ENCODE measurements at regions not wholly inside any gene's neighbourhood (a gene's known extent, or its start where the extent isn't known, plus 50 kb on each side); places are given as distances from the start of the nearest gene placed in this dataset.

DNA sequence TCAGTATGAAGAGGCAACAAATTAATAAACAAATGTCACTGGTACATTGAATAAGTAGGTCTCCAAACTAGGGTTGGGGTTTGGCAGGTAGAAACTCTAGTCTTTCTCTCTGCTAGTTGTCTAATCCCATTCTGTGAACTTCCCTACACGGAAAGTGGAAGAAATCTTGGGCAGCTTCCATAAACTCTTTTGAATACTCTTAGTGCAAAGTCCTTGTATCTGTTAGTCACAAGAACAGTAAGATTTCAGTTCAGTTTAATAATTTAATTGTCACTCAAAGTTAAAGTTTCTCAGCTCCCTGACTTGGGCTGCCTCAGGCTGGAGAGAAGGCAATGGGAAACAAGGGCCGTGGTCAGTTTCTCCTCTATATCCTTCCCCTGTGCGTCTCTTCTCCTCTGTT is 135.4 kb upstream of the MDM1 start:
- Histone ChIP-seq H3K36me3 (ENCODE audit: insufficient read depth) (no peaks in the 10 kb centered on the region), H3K4me1 (ENCODE audit: insufficient read depth) (no peaks in the 10 kb centered on the region), H3K4me3 (ENCODE audit: low read depth, low read length) (no peak overlapping the region), H3K27ac (ENCODE audit: low read depth) (no peak overlapping the region)
- 91% methylated on average over 3 of the region's 3 CpGs for WGBS
- no peak for DNase-seq (ENCODE audit: extremely low spot score)

- 93% methylated on average over 2 of the region's 2 CpGs for WGBS
- no peaks in the 10 kb centered on the region for H3K36me3 ChIP-seq (ENCODE audit: insufficient read depth)
- DNase-seq (ENCODE audit: extremely low spot score): no peak
- H3K27ac ChIP-seq (ENCODE audit: low read depth): no peak overlapping the region
- no peaks in the 10 kb centered on the region for H3K4me1 ChIP-seq (ENCODE audit: insufficient read depth)
- H3K4me3 ChIP-seq (ENCODE audit: low read depth, low read length): no peak overlapping the region
These were observed 135.9 kb upstream of the MDM1 start for GRCh38 chr12:68468036-68468435.

- no peak for DNase-seq (ENCODE audit: extremely low spot score)
- Histone ChIP-seq H3K27ac (ENCODE audit: low read depth) (no peak overlapping the region), H3K4me1 (ENCODE audit: insufficient read depth) (no peaks in the 10 kb centered on the region), H3K36me3 (ENCODE audit: insufficient read depth) (no peaks in the 10 kb centered on the region), H3K4me3 (ENCODE audit: low read depth, low read length) (no peak overlapping the region)
- WGBS: 94% methylated on average over 3 of the region's 3 CpGs
These were observed 137.0 kb upstream of the MDM1 start for GRCh38 chr12:68469113-68469512.

- Histone ChIP-seq H3K4me1 (ENCODE audit: insufficient read depth) (no peaks in the 10 kb centered on the region), H3K36me3 (ENCODE audit: insufficient read depth) (no peaks in the 10 kb centered on the region), H3K4me3 (ENCODE audit: low read depth, low read length) (no peak overlapping the region), H3K27ac (ENCODE audit: low read depth) (no peak overlapping the region)
- DNase-seq (ENCODE audit: extremely low spot score): no peak
- WGBS: 98% methylated on average over 3 of the region's 3 CpGs
These were observed 138.6 kb upstream of the MDM1 start for GRCh38 chr12:68470664-68471328.

DNA sequence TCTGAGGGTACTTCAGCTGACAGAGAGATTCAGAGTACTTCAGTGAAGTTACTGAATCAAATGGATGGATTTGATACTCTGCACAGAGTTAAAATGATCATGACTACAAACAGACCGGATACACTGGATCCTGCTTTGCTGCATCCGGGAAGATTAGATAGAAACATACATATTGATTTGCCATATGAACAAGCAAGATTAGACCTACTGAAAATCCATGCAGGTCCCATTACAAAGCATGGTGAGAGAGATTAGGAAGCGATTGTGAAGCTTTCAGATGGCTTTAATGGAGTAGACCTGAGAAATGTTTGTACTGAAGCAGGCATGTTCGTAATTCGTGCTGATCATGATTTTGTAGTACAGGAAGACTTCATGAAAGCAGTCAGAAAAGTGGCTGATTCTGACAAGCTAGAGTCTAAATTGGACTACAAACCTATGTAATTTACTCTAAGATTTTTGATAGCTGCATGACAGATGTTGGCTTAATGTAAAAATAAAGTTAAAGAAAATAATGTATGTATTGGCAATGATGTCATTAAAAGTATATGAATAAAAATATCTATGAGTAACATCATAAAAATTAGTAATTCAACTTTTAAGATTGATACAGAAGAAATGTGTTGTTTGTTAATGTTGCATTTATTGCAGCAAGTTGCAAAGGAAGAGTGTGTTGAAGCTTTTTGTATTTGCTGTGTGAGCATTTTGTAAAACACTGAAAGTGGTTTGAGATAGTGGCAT is 136.1 kb upstream of the RAP1B start:
- Histone ChIP-seq H3K4me3 (ENCODE audit: low read depth, low read length) (no peak overlapping the region), H3K36me3 (ENCODE audit: insufficient read depth) (no peaks in the 10 kb centered on the region), H3K27ac (ENCODE audit: low read depth) (no peak overlapping the region), H3K4me1 (ENCODE audit: insufficient read depth) (no peaks in the 10 kb centered on the region)
- no peak for DNase-seq (ENCODE audit: extremely low spot score)
- 93% methylated on average over 5 of the region's 5 CpGs for WGBS

DNA sequence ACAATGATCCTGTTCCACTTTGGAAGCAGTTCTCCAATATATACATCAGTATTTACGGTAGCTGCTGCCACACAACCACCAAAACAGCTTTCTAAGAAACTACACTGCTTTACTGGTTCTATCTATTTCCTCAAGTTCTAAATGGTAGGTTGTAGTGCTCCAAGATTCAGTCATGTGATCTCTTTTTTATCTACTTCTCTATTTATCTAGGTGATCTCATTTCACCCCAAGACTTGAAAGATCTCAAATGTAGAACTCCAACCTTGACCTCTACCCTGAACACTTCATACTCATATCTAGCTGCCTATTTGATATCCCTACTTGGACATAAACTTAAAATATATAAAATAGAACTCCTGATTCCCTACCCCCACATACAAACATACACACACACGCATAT is 133.9 kb upstream of the RAP1B start:
- WGBS: 98% methylated on average over 2 of the region's 2 CpGs
- H3K27ac ChIP-seq (ENCODE audit: low read depth): no peak overlapping the region
- no peak for DNase-seq (ENCODE audit: extremely low spot score)

GRCh38 chr12:68477261-68477772 is 133.4 kb upstream of the RAP1B start:
- no peak overlapping the region for H3K27ac ChIP-seq (ENCODE audit: low read depth)
- no peaks in the 10 kb centered on the region for H3K4me1 ChIP-seq (ENCODE audit: insufficient read depth)
- 86% methylated on average over 3 of the region's 3 CpGs for WGBS
- no peaks in the 10 kb centered on the region for H3K36me3 ChIP-seq (ENCODE audit: insufficient read depth)
- no peak for DNase-seq (ENCODE audit: extremely low spot score)
- no peak overlapping the region for H3K4me3 ChIP-seq (ENCODE audit: low read depth, low read length)

More for the DNA sequence above, 133.9 kb upstream of the RAP1B start:
- no peaks in the 10 kb centered on the region for H3K36me3 ChIP-seq (ENCODE audit: insufficient read depth)
- no peak overlapping the region for H3K4me3 ChIP-seq (ENCODE audit: low read depth, low read length)
- H3K4me1 ChIP-seq (ENCODE audit: insufficient read depth): no peaks in the 10 kb centered on the region

- H3K4me1 ChIP-seq (ENCODE audit: insufficient read depth): no peaks in the 10 kb centered on the region
- H3K36me3 ChIP-seq (ENCODE audit: insufficient read depth): no peaks in the 10 kb centered on the region
- 95% methylated on average over 5 of the region's 5 CpGs for WGBS
- no peak overlapping the region for H3K27ac ChIP-seq (ENCODE audit: low read depth)
- H3K4me3 ChIP-seq (ENCODE audit: low read depth, low read length): no peak overlapping the region
- no peak for DNase-seq (ENCODE audit: extremely low spot score)
These were observed 132.8 kb upstream of the RAP1B start for GRCh38 chr12:68477906-68478305.

GRCh38 chr12:68478516-68479260 is 132.0 kb upstream of the RAP1B start:
- DNase-seq (ENCODE audit: extremely low spot score): no peak
- no peak overlapping the region for H3K27ac ChIP-seq (ENCODE audit: low read depth)
- no peaks in the 10 kb centered on the region for H3K4me1 ChIP-seq (ENCODE audit: insufficient read depth)
- 87% methylated on average over 1 of the region's 1 CpG for WGBS
- no peak overlapping the region for H3K4me3 ChIP-seq (ENCODE audit: low read depth, low read length)
- no peaks in the 10 kb centered on the region for H3K36me3 ChIP-seq (ENCODE audit: insufficient read depth)

DNA sequence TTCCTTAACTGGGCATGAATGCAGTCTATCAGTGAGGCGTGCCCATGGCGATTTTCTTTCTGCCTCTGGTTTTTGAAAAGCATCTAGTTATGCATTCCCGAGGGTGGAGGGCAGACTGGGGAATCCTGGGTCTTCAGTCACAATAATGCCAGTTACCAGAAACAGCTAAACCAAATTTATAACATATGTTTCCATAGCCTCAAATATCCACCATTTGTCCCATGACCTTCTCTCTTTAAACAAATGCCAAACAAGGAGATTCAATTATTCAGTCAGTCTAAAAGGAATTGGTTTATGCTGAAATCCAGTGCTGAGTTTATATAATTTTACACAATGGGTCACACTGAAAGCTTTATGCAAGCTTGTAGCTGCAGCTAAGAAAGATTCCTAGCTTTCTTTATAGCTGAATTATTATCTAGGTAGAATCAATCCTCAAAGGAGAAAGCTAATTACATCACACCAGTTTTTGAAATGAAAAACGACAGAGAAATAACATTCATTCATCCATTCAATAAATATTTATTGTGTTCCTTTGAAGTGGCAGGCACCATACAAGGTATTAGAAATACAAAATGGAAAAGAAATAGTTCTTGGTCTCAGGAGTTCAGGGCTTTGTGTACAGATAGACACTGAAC is 131.3 kb upstream of the RAP1B start:
- no peaks in the 10 kb centered on the region for H3K36me3 ChIP-seq (ENCODE audit: insufficient read depth)
- DNase-seq (ENCODE audit: extremely low spot score): no peak
- WGBS: 31% methylated on average over 4 of the region's 4 CpGs

DNA sequence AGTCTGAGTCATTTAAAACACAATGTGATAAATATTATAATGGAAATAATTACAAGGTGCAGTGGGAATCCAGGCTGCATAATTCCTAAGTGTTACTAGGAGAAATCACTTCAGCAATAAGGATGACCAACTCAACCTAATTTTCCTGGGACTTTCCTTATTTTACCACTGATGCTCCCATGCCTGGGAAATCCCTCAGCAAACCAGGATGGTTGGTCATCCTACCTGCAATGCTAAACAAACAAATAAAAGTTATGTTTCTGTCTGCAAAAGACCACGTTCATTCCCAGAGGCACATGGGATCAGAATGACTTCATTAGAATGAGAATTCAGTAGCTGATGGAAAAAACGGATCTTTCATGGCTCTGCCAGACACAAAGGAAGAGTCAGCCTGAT is 130.8 kb upstream of the RAP1B start:
- no peak for DNase-seq (ENCODE audit: extremely low spot score)
- Histone ChIP-seq H3K4me1 (ENCODE audit: insufficient read depth) (no peaks in the 10 kb centered on the region), H3K4me3 (ENCODE audit: low read depth, low read length) (no peak overlapping the region), H3K36me3 (ENCODE audit: insufficient read depth) (no peaks in the 10 kb centered on the region), H3K27ac (ENCODE audit: low read depth) (no peak overlapping the region)
- WGBS: 54% methylated on average over 2 of the region's 2 CpGs

More for the DNA sequence above, 131.3 kb upstream of the RAP1B start:
- H3K4me3 ChIP-seq (ENCODE audit: low read depth, low read length): no peak overlapping the region
- no peak overlapping the region for H3K27ac ChIP-seq (ENCODE audit: low read depth)
- no peaks in the 10 kb centered on the region for H3K4me1 ChIP-seq (ENCODE audit: insufficient read depth)

DNA sequence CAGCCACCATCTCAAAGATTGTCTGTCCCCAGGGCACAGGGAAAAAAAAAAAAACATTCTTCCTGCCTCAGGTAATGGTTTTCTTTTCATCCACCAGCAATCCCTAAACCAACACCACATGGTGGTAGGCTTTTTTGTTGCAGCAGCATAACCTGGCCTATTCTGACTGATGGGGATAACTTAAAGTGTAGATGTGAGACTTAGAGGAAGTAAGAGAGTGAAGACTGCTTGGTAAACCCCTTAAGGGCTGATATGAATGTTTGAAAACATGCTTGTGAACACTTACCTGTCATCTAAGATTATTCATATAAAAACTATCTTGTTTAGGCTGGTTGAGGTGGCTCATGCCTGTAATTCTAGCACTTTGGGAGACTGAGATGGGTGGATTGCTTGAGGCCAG is 130.2 kb upstream of the RAP1B start:
- Histone ChIP-seq H3K4me1 (ENCODE audit: insufficient read depth) (no peaks in the 10 kb centered on the region), H3K4me3 (ENCODE audit: low read depth, low read length) (no peak overlapping the region), H3K27ac (ENCODE audit: low read depth) (no peak overlapping the region), H3K36me3 (ENCODE audit: insufficient read depth) (no peaks in the 10 kb centered on the region)
- DNase-seq (ENCODE audit: extremely low spot score): no peak

DNA sequence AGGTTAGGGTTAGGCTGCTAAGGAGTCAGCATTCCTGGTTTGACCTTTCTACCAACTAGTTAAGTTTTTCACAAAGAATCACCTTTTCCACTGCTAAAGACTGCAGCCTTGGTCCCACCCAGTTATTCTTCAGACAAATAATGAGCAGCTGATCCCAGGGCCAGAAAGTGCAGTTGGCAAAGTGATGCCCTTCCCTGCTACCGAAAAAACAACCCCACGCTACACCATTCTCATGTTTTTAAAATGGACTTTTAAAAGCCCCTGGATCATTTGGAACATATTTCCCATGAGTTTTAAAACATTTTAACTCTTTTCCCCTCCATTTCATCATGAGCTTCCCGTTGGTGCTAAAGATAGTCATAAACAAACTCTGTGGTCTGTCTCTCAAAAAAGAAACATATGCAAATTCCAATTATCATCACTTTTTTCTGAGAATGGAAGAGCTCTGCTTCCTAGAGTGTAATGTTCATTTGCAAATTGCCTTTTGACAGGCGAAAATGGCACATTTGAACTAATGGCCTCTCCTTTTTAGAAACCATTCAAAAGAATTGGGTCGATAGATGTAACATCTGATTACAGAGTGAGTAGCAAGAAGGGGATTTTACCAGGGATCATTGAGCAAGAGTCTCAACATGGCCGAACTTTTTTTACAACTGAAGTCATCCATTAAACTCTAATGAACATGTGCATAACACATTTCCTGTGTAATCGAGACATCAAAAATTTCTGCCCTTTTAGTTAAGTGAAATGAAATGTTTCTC is 129.3 kb upstream of the RAP1B start:
- no peaks in the 10 kb centered on the region for H3K4me1 ChIP-seq (ENCODE audit: insufficient read depth)

More for the DNA sequence above, 129.3 kb upstream of the RAP1B start:
- Histone ChIP-seq H3K27ac (ENCODE audit: low read depth) (no peak overlapping the region), H3K4me3 (ENCODE audit: low read depth, low read length) (no peak overlapping the region), H3K36me3 (ENCODE audit: insufficient read depth) (no peaks in the 10 kb centered on the region)
- DNase-seq (ENCODE audit: extremely low spot score): no peak
- WGBS: 68% methylated on average over 7 of the region's 7 CpGs
